Activated CD8-positive, alpha-beta T cell treated with anti-CD3 and anti-CD28 coated beads for 36 hours (primary cell): ENCODE measurements at regions not wholly inside any gene's neighbourhood (a gene's known extent, or its start where the extent isn't known, plus 50 kb on each side); places are given as distances from the start of the nearest gene placed in this dataset.

ENCODE experiments used
- ATAC-seq: fragments of 200-7000 bp; cut with Tn5 transposase; one replicate; pipeline ENCODE4 v1.10.0; 2021; ENCODE audit warnings: mild to moderate bottlenecking, moderate library complexity
- CTCF ChIA-PET: fragments of 350-600 bp; sonication (Branson Sonifier 250); formaldehyde crosslinking; loops from one replicate; lab custom pipeline; 2021; ENCODE audit warnings: antibody characterized with exemption; lab: Charles Lee
- POLR2A ChIA-PET: fragments of 350-600 bp; sonication (Branson Sonifier 250); formaldehyde crosslinking; loops from one replicate; lab custom pipeline; 2021; ENCODE audit warnings: antibody characterized with exemption; lab: Charles Lee
- DNase-seq: peaks from one replicate; pipeline ENCODE4 v3.0.0-alpha.2; 2020
- H3K27ac Mint-ChIP-seq: one replicate; pipeline ENCODE4 v1.8.0; 2021; ENCODE audit warnings: mild to moderate bottlenecking, mixed read lengths
- H3K27me3 Mint-ChIP-seq: one replicate; pipeline ENCODE4 v1.8.0; 2021; ENCODE audit warnings: mixed read lengths
- H3K36me3 Mint-ChIP-seq: one replicate; pipeline ENCODE4 v1.8.0; 2021; ENCODE audit warnings: low read depth, mixed read lengths
- H3K4me1 Mint-ChIP-seq: one replicate; pipeline ENCODE4 v1.8.0; 2021; ENCODE audit warnings: low read depth, mixed read lengths
- H3K4me3 Mint-ChIP-seq: one replicate; pipeline ENCODE4 v1.8.0; 2021; ENCODE audit warnings: mild to moderate bottlenecking, moderate library complexity, mixed read lengths
- H3K9me3 Mint-ChIP-seq: one replicate; pipeline ENCODE4 v1.8.0; 2021; ENCODE audit warnings: mixed read lengths
- CTCF ChIP-seq: fragments of 200-600 bp; IDR thresholded peaks from one replicate; pipeline ENCODE4 v1.8.0; 2022; ENCODE audit warnings: antibody characterized with exemption, mild to moderate bottlenecking
- intact Hi-C: fragments of 100-400 bp; cut with micrococcal nuclease; formaldehyde crosslinking; loops from one replicate; pipeline ENCODE4 v1.10.0; 2022

DNA sequence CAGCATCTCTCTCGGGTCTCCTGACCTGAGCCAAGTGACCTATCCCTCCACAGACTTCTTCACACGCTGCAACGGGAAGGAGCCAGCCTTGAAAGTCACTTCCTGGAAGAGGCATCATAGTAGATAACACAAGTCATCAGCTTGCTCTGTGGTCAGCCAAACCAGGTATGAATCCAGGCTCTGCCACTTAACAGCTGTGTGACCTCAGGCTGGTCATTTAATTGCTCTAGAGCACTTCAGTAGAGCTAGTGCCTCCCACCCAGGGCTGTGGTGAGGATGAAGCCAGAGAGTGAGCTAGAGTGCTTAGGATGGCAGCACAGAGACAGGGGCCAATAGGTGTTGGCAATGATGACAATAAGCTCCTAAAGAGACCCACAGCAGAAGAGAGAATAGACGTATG, 247.7 kb upstream of the ZMIZ1 start:
- H3K36me3 Mint-ChIP-seq = no peaks in the 10 kb centered on the region
- no peak overlapping the region for H3K4me3 Mint-ChIP-seq
- H3K4me1 Mint-ChIP-seq = no peaks in the 10 kb centered on the region
- H3K27me3 Mint-ChIP-seq = peaks cover 1% of the 10 kb centered on the region
- ATAC-seq (no peak), DNase-seq (no peak)
- POLR2A ChIA-PET = no interaction called here
- CTCF ChIA-PET = interaction anchor here (0.7 to 1.1 kb wide), 2 partner anchors 157 to 375 kb away, joined by 3 read pairs; no protein-coding TSS in a partner anchor
- TF ChIP-seq CTCF = no peak
- no peaks in the 10 kb centered on the region for H3K9me3 Mint-ChIP-seq
- intact Hi-C loops = no loop called here
- H3K27ac Mint-ChIP-seq = no peak overlapping the region

DNA sequence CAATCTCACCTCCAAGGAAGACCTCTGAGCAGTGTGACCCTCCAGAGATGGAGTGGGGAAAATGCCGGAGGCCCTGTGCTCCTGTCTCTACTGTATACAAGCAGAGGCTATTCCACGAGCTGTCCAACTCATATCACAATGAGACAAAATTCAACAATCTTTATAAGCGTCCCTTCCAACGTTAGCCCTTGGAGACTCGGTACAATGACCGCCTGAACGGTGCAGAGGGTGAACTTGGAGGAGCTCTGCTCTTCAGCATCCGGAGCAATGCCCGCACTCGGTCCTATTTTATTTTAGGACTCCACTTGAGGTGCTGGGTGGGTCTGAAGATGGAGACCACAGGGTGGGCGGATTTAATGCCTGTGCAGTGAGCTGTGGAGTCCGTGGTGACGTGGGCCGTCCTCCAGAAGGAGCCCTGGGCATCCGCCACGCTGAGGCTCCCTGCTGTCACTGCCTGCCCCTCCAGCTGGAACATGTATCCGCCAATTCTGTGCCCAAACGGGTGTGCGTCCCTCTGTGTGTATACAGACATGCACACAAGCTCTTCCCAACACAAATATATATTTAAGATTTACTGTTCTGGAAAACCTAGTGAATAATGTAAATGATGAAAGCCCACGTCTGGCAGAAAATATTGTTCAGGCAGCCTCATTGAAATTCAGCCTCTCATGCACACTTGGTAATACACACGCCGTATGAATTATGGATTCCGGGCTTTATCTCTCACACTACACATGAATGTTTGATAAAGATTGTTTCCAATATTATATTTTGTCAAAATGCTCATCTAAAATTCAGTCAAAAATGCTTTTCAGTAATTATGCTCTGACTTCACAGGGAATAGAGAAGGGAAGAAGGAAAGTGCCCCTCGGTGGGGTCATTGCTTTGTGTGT, 239.9 kb upstream of the ZMIZ1 start:
- ChIA-PET POLR2A (no interaction called here), CTCF (no interaction called here)
- no peak for TF ChIP-seq CTCF
- Mint-ChIP-seq H3K36me3 (no peaks in the 10 kb centered on the region), H3K27ac (no peak overlapping the region), H3K27me3 (peaks cover 6% of the 10 kb centered on the region), H3K4me3 (no peak overlapping the region), H3K9me3 (peaks cover 3% of the 10 kb centered on the region), H3K4me1 (no peaks in the 10 kb centered on the region)
- DNase-seq (no peak), ATAC-seq (no peak)
- intact Hi-C loops = no loop called here

DNA sequence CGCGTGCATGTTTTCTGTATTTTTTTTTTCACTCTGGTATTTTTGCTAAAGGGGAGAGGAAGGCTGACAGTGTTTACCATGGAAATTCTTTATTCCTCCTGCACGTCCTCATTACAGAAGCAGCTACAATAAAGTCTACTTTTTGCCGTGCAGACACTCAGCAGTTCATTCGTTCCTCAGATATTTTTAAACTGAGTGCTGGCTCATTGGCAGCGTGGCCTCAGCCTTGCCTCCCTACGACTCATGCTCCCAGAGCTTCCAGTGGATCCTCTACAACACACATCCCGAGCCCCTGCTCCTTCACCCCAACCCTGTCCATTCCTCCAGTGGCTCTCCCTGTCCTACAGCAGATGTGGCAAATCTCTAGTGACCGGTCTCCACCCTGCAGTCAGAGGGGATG, 239.2 kb upstream of the ZMIZ1 start:
- CTCF ChIA-PET = no interaction called here
- POLR2A ChIA-PET = no interaction called here
- intact Hi-C loops = no loop called here
- Mint-ChIP-seq H3K9me3 (peaks cover 3% of the 10 kb centered on the region), H3K36me3 (no peaks in the 10 kb centered on the region), H3K27me3 (peaks cover 6% of the 10 kb centered on the region), H3K4me1 (no peaks in the 10 kb centered on the region), H3K4me3 (no peak overlapping the region), H3K27ac (no peak overlapping the region)
- DNase-seq (no peak), ATAC-seq (no peak)
- no peak for TF ChIP-seq CTCF

GRCh38 chr10:78830062-78830975, 238.4 kb upstream of the ZMIZ1 start:
- Mint-ChIP-seq H3K27me3 (peaks cover 10% of the 10 kb centered on the region), H3K27ac (no peak overlapping the region), H3K4me3 (no peak overlapping the region), H3K36me3 (no peaks in the 10 kb centered on the region), H3K4me1 (no peaks in the 10 kb centered on the region), H3K9me3 (peaks cover 3% of the 10 kb centered on the region)
- DNase-seq = no peak
- ChIA-PET CTCF (no interaction called here), POLR2A (no interaction called here)
- ATAC-seq = no peak
- intact Hi-C loops = no loop called here
- no peak for TF ChIP-seq CTCF

- ChIA-PET POLR2A (no interaction called here), CTCF (no interaction called here)
- Mint-ChIP-seq H3K27ac (no peak overlapping the region), H3K36me3 (no peaks in the 10 kb centered on the region), H3K4me3 (no peak overlapping the region), H3K27me3 (peaks cover 12% of the 10 kb centered on the region), H3K9me3 (peaks cover 3% of the 10 kb centered on the region), H3K4me1 (no peaks in the 10 kb centered on the region)
- no peak for DNase-seq
- ATAC-seq = no peak
- TF ChIP-seq CTCF = no peak
- intact Hi-C loops = no loop called here
Observed at GRCh38 chr10:78830976-78831375, 237.8 kb upstream of the ZMIZ1 start.
